Stimulated activated CD4-positive, alpha-beta T cell treated with anti-CD3 and anti-CD28 coated beads, TNF-alpha, amount 100 ng/mL, for 24 hours (primary cell): ENCODE measurements at regions not wholly inside any gene's neighbourhood (a gene's known extent, or its start where the extent isn't known, plus 50 kb on each side); places are given as distances from the start of the nearest gene placed in this dataset.

Source experiments
- DNase-seq, 3 experiments: peaks; one replicate each; pipeline ENCODE4 v3.0.0-alpha.2; 2020; ENCODE audit warnings: low read depth in 3 of 3

DNA sequence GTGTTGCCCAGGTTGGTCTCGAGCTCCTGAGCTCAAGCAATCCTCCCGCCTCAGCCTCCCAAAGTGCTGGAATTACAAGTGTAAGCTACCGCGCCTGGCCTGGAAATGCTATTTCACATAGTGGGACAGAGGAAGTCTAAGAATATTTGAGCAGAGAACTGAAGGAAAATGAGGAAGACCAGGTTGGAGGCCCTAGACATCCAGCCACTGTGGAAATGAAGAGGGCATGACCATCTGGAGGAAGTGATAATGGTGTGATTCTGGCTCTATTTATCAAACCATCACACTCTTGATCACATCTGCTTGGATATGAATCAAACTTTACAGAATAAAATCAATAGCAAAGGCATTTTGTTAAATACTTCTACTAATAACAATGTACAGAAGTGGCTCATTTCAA, 65.9 kb upstream of the ARHGEF3 start:
- DNase-seq: no peak

DNA sequence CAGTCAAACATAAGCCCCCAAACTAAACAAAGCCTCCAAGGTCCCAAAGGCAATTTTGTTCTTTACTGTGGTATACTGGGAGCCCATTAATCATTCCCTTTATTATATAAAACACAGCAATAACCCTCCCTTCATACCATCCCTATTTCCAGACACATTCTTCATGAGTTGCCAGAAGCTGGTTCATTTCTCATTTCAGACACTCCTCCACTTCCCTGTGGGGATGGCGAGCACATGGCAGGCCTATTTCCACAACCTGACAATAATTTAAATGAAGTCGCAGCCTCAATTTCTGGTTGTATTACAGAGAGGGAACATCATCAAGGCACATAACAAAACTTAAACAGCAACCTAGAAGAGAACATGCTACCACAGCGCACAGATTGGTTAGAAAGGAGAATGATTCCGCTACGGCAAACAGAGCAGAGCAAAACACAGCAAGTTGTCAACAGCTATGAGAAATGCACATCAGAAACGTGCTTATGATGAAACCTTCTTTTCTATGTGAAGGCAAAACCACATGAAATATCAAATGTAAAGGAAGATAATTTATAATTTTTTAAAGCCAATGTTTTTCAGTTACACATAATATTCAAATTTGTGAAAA, 63.3 kb upstream of the ARHGEF3 start:
- DNase-seq: no peak

DNA sequence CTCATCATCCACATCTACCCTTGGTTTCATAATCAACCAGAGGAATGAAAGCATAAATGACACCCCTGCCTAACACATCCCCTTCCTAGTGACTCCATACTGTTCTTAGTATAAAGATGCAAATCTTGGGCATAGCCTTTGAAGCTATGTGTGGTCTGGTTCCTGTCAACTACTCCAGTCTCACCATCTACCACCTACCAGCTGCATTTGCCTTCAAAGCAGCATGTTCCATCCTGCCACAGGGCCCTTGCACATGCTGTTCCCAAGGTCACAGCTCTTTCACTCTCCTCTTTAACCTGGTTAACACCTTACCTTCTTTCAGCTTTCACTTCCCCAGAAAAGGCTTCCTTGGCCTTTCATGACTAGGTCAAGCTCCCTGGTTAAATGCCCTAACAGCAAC, 62.3 kb upstream of the ARHGEF3 start:
- peak in 1 of 3 experiments; percentile 54 for DNase-seq

DNA sequence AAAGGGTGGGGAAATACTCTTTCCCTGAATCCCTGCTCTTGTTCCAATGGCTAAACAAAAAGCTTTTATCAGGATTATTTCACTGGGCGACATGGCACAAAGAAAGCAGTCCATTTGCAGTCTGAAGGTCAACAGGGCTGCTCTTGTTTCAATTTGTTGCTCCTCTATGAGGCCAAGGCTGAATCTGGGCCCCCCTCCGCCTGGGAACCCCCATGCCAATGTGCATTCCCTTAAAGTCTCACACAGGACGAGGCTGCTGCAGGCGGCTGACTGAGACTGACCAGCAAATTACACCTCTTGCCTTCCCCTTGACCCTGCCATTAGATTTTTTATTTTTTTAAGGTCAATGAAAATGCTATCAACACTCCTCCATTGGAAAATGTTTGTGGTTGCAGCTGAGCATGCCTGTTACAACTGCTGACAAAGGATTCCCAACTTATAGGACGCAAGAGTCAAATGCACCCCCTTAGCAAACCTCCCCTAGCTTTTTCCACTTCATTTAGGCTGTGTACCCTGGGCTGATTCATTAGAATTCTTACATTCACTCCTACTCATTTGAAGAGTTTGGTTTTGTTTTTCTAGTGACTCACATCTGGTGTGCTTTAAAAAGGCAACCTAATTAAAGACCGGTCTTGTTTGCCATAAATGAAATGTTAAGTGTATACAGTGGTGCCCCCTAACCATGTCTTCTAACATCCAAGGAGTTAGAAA, 60.8 kb upstream of the ARHGEF3 start:
- DNase-seq: no peak

DNA sequence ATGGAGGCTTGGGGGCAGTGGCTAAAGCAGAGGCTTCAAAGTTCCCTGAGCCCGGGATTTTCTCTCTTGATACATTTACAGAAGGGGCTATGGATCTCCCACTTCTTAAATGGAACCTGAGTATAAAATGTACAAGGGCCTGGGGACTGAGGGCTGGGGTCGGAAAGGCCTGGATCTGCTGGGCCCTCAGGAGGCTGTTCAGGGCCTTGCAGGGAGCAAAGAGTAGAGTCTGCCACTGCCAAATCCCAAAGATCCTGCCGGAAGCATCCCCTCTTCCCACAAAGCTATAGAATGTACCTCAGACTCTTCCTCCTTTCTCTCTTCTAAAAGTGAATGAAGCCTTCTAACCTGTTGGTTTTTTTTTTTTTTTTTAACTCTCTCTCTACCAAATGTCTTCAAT, 59.8 kb upstream of the ARHGEF3 start:
- DNase-seq: no peak

DNA sequence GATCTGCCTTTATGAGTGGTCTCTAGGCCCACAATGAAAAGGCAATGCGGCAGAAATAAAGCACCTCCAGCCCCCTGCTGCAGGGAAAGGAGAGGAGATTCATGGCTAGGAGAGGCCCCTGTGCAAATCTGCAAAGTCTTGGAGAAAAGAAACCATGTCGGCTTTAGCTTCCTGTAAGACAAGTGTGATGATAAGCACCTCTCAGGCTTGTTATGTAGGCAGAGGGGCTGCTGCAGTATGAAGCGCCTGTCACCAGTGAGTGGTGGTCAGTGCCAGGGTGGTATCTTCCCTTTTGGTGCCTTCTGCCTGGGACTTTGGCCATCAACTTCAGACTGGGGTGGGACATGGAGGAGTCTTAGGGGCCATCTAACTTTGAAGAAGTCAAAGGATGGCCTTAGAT, 59.2 kb upstream of the ARHGEF3 start:
- no peak for DNase-seq

DNA sequence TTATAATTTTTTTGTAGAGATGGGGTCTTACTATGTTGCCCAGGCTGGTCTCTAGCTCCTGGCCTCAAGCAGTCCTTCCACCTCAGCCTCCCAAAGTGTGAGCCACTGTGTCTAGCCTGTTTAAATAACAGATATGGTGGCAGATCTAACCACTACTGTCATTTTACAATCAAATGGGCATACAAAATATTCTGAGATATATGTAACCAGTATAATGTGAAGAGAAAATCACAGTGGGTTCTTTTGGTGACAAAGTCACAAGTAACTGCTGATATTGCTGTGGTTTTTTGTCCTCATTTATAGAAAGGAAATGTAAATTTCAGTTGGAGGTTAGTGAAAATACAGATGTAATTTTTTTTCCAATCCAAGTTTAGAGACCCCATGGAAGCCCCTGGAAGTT, 58.6 kb upstream of the ARHGEF3 start:
- DNase-seq: no peak

DNA sequence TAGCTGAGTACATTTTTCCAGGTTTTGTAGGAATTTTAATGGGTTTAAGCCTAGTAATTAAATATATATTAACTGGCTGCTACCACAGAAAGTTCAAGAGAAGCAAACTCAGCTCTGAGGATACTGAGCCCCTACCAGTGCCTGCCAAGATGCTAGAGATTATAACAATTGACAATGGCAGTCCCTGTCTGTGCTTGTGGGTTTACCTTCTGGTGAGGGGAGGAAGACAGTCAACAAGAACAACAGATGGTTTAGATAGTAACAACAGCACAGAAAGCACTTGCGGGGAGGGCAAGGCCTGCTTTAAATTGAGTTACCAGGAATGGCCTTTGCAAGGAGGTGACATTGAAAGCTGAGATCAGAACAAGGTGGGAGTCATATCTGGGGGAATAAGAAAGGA, 56.6 kb upstream of the ARHGEF3 start:
- DNase-seq: no peak

DNA sequence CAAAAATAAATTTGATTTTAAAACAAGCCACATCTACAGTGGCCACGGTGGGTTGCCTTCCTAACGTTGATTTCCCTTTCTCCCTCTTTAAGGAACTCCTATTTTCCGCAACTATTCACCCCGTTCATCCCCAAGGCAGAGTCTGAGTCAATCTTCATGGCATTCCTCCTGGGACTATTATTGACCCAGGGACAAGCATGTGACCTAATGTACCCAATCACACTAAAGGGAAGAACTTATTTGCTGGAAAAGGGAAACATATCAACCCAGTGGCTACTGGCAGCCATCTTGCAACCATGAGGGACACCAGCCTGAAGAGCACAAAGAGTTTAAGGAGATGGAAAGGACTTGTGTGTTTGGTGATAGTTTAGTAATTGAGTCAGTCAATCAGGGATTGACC, 55.4 kb upstream of the ARHGEF3 start:
- no peak for DNase-seq

DNA sequence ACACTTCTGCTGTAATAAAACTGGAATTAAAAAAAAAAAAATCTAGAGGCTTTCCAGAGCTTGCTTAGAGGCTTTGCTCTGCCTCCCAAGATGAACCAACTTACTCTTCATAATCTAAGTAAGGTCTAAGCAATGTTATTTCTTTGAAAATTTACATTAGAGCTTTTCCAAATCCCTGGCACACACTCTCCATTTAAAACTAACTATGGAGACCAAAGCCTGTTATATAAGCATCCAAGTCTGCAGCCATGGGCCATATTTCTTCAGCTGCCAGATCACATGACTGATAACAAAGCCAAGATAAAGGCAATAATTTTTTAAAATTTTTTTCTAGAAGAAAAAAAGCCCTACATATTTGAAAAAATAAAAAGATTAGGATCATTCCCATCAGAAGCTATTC, 55.0 kb upstream of the ARHGEF3 start:
- DNase-seq: no peak

DNA sequence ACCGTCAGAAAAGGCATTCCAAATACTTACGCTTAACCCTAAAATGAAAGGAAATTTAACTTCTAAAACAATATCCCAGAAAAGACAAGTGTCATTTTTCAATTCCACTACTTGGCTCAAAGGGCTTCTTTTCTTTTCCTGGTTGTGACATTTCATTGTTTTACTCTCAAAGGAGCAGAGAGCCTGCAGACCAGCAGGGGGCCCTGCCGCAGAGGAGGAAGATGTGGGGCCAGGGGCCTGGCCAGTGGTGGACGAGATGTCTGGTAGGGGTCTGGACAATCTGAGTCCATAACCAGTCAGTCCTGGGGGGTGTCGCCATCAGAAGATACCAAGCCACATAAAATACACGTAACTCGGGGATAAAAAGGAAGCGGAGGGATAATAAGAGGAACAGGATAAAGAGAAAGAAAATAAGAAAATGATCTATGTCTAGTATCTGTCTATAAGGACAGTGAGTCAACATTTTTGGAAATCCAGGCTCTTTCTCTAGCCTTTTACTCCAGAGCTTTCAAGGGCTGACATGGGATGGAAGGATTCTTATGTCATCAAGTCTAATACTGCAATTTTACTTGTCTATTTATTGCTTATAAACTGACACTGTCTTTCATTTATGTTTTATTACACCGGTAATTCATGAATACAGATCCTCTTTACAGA, 54.2 kb upstream of the ARHGEF3 start:
- peak in 1 of 3 experiments; percentile 19 for DNase-seq

DNA sequence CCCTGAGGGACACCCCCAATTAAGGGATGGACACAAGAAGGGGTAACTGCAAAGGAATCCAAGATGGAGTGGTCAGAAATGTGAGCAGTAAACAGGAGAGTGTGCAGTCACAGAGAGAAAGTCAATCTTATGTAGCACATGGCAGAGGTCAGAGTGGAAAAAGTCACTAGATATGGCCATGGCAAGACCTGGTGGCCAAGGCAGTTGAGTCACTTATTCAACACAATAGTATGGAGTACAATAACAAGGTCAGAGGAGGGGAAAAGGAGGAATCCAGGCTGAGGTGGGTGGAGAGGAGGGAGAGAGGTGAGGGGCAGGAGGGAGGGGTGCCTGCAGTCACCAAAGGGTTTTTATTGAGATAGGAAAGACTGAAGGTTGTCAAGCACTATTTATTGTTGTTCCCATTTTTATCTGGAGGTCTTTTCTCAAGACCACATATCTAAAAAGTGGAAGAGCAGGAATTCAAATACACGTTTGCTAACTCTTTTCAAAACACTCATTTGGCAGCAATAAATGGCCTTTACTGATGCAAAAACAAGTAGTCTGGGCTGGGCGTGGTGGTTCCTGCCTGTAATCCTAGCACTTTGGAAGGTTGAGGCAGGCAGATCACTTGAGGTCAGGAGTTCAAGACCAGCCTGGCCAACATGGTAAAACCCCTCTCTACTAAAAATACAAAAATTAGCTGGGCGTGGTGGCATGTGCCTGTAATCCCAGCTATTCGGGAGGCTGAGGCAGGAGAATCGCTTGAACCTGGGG, 53.3 kb upstream of the ARHGEF3 start:
- no peak for DNase-seq

DNA sequence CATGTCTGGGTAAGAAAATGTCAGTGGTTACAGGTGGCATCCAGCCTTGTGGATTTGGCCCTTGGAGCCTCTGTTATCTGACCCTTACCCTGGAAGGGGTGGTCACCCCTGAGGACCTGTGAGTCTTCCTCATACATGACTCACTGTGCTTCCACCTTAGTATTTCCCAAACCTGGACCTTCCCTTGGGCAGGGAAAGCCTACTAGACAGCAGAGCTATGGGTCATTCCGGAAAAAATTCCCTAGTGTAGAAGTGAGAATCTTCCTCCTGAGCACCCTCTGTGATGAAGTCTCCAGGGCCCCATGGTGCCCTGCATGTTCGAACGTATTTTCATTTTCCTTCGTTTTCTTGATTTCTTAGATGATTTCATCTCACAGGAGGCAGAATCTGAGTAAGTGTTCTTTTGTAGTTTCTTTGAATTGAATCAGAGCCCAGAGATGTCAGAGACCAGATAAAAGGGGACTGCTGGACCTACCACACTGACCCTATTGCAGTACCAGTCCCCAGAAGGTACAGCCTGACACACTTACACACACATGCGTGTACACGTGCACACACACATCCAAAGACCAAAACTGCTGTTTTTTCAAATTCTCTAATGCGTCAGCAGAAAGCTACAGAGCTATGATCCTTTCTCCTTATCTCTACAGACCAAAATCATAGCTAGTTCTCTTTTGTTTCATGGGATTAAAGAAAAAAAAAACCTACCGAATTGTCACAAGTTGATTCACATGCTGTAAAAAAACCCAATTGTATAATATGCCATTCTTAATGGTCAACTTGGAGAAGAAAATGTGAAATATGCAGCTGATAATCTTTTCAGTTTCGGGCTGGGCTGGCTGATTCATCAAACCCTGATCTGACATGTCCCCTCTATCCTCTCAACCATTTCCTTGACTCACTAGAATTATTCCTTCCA, 50.5 kb upstream of the ARHGEF3 start:
- no peak for DNase-seq
